Ureter (tissue), 1 donor: ENCODE measurements at regions not wholly inside any gene's neighbourhood (a gene's known extent, or its start where the extent isn't known, plus 50 kb on each side); places are given as distances from the start of the nearest gene placed in this dataset.
"Not testable (repeated sequence)": the region's sequence is repeated elsewhere in the genome, so short reads cannot be mapped to it uniquely, and the experiment has no call there.

ENCODE experiments used
- DNase-seq: peaks from one replicate; pipeline ENCODE4 v3.0.0-alpha.2; 2020; ENCODE audit warnings: low spot score
- donor health status: DM: yes; HTN: yes; CAD: no.

DNA sequence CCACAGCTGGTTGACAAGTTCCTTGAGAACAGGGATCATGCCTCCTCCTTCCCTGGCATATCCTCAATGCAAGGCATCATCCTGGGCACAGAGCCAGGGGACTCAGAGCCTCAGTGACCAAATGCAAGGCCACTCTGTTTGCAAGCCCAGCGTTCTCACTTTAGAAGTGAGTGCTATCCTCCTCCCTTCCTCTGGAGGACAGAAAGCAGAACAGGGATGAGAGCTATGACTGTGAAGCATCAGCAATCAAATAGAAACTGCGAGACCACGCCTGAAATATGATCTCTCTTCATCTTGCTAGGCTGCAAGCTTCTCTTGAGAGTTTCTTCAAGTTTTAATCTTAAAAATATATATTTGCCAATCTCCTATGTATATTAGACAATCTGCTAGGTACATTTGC, 119.8 kb downstream of the LRATD1 start:
- DNase-seq: no peak

GRCh38 chr2:14756122-14756541, 123.6 kb downstream of the LRATD1 start:
- DNase-seq: no peak

- no peak for DNase-seq
These were observed 124.6 kb downstream of the LRATD1 start for GRCh38 chr2:14756981-14757657.

- no peak for DNase-seq
These were observed 126.6 kb downstream of the LRATD1 start for GRCh38 chr2:14759082-14759481.

DNA sequence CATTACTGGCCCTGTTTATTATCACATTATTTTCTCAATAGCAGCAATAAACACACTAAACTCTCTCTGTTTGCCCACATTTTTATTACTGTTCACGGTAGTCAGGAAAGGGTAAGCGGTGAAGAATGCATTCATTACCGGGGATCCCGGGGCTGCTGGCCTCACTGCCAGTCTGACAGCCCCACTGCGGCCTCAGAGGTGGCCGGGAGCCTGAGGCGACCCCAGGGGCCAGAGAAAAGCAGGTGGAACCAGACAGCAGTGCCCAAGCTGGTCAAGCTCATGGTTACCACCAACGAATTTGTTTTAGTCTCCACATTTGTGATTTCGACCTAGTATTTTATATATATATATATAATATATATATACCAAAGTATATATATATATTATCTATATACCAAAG, 127.7 kb downstream of the LRATD1 start:
- DNase-seq: no peak

DNA sequence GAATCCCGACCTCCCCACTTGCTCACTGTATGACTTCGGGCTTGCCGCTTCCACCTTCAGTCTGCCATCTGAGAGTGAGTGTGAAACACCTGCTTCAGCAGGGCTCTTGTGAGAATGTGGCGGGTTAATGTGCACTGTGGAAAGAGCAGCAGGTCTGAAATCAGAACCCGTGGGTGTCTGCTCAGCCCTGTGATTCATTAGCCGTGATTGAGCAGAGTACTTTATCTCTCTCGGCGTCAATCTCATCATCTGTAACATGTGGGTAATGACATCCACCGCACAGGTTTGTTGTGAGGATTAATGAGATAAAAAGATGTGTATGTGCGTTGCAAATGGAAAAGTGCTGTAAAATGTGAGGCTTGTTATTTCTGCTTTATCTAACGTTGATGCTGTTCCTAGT, 128.6 kb downstream of the LRATD1 start:
- DNase-seq: no peak

DNA sequence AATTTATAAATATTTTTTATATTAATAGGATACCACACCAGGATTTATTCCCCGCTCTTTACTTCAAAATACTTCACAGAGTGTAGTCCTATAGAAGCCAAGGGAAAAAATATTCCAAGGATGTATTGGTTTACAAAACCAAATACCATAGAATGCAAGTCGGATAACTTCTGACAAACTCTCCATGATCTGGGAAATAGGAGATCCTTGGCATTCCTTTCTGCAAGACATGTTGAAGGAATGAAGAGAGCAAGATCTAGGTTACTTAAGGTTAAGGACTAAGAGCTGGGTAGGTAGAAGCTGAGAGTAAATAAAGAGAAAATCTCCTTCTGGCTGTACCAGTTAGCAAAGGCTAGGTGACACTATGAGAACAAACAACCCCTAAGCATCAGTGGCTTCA, 141.2 kb downstream of the LRATD1 start:
- DNase-seq: no peak

GRCh38 chr2:14774436-14774968, 142.0 kb downstream of the LRATD1 start:
- DNase-seq: no peak

GRCh38 chr2:14776216-14776615, 143.7 kb downstream of the LRATD1 start:
- no peak for DNase-seq

DNA sequence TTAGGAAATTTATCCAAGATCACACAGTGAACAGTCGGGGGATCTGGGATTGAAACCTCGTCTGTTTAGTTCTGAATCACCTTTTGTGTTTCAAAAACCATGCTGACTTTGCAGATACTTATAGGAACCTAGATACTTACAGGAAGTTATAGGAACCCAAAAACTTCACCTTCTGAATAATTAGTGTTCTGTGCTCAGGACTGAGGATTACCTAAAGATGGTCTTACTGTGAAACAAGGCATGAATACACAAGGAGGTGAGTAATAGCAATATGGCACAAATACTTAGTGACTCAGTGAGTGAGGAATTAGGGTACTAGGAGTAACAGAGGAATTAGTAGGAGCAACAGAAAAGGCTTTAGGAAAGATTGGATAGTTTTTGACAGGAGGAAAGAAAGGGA, 145.5 kb downstream of the LRATD1 start:
- no peak for DNase-seq

DNA sequence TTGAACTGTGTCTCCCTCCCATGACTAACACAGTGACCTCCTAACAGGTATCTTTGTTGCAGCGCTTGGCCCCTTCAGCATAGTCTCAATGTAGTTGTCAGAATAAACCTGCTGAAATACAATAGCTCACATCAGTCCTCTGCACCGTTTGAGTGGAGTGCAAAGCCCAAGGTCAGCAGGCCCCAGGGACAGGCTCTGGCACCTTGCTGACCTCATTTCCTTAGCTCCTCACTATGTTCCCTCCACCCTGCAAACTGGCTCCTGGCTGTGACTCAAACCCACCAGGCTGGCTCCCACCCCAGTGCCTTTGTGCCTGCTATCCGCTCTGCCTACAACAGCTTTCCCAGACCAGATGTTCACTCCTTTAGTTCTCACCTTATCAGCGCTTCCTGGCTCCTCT, 146.7 kb downstream of the LRATD1 start:
- no peak for DNase-seq

GRCh38 chr2:14781142-14781541, 148.6 kb downstream of the LRATD1 start:
- DNase-seq: no peak

GRCh38 chr2:14788814-14789213, 156.3 kb downstream of the LRATD1 start:
- not testable (repeated sequence) for DNase-seq

- DNase-seq: no peak
These were observed 157.6 kb downstream of the LRATD1 start for GRCh38 chr2:14790041-14790640.

DNA sequence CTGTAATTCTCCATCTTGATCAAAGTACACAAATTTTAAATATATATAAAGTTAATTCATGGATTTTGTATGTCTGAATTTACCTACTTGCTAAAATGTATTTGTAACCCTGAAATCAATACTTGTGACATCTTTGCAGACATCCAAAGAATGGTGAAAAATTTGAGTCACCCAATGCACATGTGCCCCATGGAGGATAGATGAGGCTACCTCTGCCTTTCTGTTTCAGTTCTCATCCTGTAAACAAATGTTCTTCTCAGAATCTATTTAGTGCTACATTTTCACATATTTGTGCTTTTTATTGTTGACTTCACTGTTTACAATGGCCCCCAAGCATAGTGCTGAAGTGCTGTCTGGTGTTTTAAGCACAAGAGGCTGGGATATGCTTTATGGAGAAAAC, 171.5 kb downstream of the LRATD1 start:
- no peak for DNase-seq

DNA sequence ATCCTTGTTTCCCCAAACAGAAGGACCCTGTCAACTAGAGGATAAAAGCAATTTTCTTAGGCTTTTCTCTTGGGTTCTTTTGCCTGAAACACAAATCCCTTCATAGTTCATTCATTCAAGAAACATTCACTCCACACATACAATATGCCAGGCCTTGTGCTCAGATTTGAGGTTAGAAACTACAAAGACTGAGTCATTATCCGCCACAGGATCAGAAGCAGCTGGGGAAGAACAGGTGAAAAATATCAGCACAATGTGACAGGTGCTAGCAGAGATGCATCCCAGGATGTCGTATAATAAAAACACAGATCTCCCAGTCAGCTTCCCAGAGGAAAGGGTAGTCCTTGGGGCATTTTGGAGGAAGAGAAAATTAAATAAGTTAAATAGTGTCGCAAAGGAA, 172.4 kb downstream of the LRATD1 start:
- DNase-seq: no peak

DNA sequence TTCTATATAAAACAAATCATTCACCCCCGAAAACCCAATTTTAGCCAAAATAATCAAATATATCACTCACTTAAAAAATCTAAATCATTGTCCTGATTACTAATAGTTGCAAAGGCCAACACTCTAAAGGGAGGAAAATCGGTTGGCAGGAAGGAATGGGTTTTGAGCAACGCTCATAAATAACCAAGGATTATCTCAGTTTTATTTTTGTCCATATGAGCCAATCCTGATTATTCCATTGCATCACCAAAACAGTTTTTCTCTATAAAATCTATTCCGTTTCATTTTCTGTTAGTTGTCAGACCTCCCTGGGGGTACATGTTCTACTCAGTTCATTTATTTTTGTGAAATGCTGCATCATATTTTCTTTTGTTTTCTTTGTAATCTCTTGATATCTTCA, 174.1 kb downstream of the LRATD1 start:
- DNase-seq: no peak

DNA sequence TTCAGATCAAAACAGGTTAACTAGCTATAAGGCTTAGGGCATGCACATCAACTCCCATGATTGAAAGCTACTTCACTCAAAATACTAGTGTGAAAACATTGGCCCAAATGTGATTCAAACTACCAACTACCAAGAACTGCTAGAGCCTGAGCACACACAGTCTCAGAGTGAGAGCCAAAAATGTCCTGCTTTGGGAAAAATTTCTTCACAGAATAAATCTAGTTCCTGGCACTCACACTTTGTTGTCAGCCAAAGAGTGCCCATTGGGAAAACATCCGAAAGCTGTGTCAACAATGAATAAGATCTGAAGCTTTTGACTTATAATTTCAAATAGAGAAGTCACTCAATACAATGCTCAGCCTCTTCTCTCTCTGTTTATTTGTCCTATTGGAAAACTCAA, 182.7 kb downstream of the LRATD1 start:
- DNase-seq: no peak

DNA sequence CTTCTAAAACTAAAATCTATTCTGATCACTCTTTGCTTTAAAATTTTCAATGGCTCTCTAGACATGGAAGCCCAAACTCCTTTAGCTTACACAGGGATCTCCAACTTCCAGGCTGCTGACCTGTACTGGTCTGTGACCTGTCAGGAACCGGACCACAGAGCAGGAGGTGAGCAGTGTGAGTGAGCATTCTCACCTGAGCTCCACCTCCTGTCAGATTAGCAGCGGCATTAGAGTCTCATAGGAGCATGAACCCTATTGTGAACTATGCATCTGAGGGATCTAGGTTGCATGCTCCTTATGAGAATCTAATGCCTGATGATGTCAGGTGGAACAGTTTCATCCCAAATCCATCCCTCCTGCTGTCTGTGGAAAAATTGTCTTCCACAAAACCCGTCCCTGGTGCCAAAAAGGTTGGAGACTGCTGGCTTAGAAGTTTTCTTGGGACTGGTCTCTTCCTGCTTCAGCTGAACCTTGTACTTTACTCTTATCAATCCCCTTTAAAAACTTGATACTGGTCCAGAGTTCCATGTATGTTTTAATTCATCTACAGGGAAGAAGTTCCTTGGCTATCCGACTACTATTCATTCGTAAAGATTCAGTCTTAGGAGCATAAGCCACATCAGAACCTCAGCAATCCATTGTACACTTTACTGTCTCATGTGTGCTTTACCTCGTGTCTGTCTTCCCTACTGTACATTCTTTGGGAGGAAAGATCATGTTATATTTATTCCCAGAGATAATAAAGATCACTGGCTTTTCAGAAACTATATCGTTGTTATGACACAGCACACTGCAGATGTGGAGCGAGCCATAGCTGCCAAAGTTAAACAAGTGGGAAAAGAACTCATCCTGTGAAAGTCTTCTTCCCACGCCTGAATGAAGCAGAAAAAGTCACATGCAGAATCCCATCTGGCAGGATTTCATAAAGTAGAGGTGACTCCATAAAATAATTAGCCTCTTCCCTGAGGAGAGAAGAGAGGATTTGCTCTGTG, 183.8 kb downstream of the LRATD1 start:
- DNase-seq: no peak

DNA sequence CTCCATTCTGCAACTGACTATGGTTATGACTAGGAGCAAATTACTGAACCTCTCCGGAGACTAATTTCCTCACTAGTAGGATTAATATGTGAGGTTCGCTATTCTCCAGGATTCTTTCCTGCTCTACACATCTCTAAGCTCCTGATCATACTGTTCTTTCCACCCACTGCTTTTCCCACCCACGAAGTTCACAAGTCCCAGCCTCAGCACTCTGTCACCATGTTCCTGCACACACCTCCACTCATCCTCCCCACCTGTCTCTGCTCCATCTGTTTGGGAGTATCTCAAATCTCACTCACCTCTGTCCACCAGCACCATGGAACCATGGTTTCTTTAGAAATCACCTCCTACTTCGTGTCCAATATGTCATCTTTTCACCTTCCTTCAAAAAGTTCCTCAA, 185.3 kb downstream of the LRATD1 start:
- DNase-seq: no peak

GRCh38 chr2:14826518-14826917, 194.0 kb downstream of the LRATD1 start:
- DNase-seq: no peak

DNA sequence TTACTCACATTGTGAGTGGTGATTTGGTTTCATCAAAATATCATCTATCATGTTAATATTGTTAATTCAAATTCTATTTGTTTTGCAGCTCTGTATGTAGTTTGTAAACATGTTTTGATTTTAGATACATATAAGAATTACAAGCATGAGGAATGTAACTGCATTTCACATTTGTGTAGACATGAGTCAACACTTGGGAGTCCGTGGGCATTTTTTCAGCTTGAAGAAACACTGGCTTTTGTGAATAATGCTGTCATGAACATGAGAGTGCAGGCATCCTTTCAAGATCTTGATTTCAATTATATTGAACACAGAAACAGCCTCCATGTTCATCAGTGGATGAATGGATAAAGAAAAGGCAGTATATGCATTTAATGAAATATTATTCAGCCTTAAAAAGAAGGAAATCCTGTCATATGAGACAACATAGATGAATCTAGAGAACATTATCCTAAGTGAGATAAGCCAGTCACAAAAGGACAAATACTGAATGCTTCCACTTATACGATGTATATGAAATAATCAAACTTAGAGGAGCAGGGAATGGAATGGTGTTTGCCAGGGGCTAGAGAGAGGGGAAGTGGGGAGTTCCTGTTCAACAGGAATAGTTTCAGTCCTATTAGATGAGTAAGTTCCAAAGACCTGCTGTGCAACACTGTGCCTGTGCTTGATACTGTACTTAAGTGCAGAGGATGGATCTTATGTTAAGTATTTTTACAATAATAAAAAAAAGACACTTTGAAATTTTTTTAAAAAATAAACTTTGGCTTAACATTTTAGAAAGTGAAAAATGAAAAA, 194.9 kb downstream of the LRATD1 start:
- DNase-seq: no peak
